ENCODE measurements at regions not wholly inside any gene's neighbourhood (a gene's known extent, or its start where the extent isn't known, plus 50 kb on each side); places are given as distances from the start of the nearest gene placed in this dataset.
A peak's percentile ranks its signal among the peaks of the same experiment; 100 is the strongest.
"Not testable (repeated sequence)": the region's sequence is repeated elsewhere in the genome, so short reads cannot be mapped to it uniquely, and the experiment has no call there.

DNA sequence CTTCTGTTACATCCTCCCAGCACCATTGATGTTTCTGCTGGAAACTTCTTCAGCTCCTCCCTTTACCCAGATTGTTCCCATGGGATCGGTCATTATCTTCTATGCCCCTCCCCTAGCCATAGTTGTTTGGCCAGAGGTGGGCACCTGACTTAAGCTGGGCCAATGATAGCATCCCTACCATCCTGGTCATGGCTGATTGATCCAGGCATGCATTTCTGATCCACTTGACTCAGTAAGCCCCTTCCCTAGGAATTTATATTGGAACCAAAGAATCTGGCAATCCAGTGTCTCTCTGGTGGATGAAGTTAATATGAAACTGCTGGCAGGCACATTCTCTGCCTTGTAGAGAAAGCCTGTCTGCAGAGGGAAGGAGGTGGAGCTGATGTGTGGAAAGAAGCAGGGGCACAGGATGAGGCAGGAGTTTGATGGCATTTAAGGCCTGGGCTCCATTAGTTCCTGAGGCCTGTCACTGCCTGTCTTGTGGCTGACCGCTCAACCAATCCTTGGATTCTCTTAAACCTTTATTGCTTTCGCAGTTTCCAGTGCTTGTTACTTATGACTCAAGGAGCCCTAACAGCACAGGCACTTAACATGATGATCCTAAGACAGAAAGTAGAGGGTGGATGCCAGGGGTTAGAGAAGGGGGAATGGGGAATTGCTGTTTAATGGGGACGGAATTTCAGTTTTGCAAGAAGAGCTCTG, 152.4 kb downstream of the ABCC12 start:
- peak; percentile 76 for DNase-seq

DNA sequence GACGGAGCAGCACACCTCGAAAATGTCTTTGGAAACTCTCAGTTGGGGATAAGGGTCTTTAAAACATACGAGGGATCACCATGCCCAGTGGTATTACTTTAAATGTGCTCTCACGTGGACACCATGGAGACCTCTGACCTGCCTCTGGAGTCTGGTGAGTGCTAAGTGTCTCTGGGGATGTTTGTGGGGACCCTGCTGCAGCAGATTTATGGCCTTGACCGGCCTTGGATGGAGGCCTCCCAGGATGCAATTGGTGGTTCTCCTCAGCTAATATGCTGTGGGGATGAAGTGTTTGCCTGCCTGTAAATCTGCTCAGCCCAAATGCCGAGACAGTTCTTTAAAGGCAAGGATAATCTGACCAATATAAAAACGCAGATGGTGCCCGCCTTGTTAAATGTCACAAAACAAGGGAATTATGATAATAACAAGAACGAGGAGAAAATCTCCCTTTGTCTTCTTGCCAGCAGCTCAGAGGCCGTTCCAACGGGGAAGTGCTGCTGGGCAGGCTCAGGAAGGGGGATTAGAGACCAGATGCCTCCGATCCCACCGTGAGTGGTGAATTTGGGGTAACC, 154.4 kb downstream of the ABCC12 start:
- no peak for DNase-seq

DNA sequence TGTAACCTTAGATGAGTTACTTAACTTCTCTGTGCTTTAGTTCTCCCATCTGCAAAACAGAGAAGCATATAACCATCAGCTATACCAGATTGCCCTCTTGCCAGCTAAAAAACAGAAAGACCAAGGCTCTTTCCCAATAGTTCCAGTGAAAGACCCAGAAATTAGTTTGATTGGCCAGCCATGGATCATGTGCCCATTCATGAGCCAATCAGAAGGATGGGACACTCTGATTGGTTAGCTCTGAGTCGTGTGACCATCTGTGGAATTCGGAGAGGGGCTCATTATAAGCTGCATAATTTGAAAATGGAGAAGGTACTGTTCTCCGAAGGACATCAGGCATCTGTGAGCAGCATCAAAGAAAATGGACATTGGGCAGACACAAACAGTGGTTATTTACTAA, 155.2 kb downstream of the ABCC12 start:
- no peak for DNase-seq

DNA sequence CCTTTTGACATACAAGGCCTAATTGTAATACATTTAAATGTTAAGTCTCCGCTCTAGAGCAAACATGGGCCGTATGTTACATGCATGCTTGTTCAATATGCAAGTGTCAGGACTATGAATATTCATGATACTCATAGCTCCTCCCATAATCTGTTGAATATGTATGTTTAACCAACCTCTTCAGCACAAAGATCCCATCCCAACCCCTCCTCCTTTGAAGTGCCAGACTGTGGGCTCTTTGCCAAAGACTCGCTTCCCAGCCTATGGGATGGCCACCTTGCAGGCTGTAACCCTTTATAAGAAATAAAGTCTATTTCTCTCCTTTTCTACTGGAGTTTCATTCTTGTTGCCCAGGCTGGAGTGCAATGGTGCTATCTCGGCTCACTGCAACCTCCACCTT, 156.2 kb downstream of the ABCC12 start:
- no peak for DNase-seq

DNA sequence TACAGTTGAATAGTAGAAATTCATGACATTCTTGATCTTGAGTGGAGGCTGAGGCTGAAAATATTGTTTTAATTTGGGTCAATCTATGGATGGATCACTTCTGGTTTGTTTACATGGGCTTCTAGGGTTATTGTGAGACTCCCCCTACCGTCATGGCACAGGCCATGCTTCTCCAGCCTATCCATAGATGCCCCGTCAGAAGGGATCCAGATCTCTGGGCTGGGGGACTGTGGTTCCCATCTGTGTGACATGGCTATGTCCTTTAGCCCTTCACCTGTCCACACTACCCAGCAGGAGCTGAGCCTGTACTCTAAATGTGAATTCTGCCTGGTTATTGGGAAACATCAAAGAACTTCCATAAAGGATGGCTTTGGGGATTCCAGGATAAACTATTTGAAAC, 160.4 kb downstream of the ABCC12 start:
- no peak for DNase-seq

DNA sequence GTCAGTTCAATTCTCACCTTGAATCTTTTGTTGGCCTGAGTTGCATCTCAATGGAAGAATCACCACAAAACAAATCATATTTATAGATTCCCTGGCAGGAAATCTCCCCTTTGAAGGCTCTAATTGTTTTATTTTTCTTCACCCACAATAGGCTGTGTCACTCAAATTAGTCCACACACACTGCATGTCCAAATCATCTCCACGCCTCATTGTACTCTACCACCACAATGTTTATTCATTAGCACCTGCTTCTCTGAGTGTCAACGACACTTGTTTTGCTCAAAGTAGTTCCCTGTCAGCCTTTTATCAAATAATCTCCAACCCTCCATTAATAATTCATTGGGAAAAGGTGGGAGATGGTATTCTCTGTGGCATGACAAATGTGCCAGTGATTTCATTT, 164.3 kb downstream of the ABCC12 start:
- DNase-seq, result no peak

DNA sequence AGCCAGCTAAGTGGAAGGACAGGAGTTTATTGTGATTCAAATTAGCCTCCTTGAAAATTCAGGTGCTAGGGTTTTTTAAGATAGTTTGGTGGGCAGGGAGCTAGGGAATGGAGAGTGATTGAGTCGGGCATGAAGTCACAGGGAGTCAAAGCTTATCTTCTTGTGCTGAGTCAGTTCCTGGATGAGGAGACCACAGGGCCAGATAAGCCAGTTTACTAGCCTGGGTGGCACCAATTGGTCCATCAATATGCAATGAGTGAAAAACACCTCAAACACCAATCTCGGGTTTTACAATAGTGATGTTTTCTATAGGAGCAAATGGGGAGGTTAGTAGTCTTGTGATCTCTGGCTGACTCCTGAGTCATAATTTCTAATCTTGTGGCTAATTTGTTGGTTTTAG, 165.1 kb downstream of the ABCC12 start:
- DNase-seq, result no peak

DNA sequence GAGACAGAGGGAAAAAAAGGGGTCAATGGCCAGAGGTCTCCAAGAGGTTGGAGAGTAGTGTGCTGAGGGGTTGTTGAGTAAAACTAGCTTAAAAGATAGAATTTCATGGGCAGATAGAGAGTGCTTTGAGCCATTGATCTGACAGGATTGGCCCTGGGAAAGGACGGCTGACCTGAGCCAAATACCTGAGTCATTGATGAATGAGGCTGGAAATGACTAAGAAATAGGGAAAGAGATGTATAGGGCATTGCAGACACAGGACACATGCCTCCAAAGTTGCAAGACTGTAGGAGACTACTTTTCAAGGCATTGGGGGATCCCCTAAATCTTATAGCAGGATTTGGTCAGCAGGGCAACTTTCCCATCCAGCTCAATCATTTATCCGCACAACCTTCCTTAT, 168.7 kb downstream of the ABCC12 start:
- no peak for DNase-seq

DNA sequence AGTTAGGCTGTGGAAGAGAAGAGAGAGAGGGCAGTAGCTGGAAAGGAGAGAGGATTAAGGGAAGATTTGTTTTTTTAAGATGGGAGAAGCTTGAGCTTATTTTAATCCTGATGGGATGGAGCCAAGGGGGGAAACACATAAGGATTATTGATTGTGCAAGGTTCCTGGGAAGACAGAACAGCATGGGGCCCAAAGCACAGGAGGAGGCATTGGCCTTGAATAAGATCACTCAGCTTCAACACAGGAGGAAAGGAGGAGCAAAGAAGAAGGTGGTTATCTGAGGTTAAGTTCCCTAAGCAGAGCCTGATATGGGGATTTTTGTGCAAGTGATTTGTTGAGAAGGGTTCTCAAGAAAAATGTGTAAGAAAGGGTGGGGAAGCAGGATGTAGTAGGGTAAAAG, 169.8 kb downstream of the ABCC12 start:
- no peak for DNase-seq

DNA sequence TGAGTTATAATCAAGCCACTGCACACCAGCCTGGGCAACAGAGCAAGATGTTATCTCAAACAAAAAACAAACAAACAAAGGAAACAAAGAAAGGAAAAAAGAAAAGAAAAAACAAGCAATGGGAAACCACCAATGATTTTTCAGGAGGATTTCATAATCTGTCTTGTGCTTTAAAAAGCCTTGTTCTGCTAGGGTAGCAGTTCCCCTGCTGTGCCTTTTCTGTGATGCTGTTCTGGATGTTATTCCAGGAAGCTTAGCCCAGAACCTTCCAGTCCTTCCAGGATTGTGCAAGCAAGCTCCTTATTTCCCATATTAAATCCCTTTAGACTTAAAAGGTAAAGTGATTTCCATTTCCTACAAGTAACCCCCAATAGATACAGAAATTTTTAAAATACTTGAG, 171.1 kb downstream of the ABCC12 start:
- DNase-seq, result peak; percentile 4

DNA sequence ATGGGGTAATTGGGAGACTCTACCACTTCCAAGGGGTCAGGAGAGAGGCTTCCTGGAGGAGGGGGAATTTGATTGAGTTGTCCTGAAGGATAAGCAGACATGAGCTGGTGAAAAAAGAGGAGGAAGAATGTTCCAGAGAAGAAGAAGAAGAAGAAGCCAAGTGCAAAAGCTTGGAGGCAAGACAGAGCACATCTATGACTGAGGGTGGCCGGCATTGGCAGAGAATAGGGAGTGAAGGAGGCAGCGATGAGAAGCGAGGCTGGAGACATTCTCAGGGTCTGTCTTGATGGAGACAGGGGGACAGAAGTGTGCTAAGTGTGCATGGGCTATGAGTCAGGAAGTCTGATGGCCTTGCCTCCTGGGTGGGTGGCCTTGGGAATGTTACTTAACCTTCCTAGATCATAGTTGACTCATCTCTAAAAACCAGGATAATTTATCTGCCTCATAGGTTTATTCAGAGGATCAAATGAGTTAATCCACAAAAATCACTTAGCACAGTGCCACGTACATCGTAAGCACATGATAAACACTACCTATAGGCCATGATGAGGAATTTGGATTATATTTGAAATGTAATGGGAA, 171.7 kb downstream of the ABCC12 start:
- peak; percentile 36 for DNase-seq

DNA sequence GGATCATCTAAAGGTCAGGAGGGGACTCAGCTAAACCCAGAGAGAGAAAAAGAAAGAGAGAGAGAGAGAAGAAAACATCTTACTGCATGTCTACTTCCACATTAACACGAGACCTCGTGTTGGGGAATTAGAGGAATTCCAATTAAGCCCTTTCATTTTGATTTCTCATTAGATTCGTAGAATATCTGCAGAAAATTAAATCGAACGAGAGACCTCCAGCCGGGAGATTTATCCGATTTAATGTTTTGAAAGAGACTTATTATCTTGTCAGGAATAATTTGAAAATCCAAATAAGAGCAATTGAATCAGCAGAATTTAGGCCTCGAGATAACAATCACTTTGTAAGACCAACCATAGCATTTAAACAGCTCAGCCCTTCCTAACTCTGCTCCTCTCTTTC, 175.6 kb downstream of the ABCC12 start:
- DNase-seq, result no peak

DNA sequence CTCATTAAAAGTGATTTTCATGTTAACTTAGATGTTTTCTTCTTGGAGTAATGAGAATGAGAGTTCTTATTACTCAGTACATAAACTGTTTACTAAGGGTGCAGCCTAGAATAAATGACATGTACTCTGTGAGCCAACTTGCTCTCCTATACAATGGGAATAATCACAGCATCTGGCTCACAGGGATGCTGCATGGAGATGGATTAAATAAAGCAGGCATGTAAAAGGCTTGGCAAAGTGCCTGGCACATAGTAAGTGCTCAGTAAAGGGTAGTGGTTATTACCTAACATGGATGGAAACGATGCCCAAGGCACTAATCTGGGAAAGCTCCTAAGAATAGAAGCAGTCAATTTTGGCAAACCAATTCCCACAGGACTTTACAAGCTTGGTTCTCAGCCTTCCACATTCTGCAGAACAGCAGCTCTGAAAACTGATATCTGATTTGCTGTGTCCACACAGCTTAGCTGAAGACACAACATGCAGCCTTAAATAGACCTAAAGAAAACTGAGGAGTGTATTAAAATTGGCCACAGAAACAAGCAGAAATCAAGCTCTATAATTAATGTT, 176.1 kb downstream of the ABCC12 start:
- no peak for DNase-seq

DNA sequence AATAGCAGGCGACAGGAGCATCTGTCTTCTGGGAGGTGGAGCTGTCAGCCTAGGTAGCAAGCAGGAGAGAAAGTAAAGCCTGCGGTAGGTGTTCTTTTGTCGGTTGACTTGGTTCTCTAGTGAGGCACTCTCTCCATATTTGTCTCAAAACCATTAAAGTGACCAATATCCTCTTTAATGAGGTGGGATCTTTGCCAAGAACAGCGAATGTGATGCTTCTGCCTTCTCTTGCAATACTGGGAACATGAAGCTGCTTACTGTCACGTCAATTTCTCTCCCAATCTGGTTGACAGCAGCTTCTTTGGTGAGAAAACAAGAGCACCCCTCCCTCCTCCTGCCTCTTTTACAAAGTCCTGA, 176.7 kb downstream of the ABCC12 start:
- no peak for DNase-seq

DNA sequence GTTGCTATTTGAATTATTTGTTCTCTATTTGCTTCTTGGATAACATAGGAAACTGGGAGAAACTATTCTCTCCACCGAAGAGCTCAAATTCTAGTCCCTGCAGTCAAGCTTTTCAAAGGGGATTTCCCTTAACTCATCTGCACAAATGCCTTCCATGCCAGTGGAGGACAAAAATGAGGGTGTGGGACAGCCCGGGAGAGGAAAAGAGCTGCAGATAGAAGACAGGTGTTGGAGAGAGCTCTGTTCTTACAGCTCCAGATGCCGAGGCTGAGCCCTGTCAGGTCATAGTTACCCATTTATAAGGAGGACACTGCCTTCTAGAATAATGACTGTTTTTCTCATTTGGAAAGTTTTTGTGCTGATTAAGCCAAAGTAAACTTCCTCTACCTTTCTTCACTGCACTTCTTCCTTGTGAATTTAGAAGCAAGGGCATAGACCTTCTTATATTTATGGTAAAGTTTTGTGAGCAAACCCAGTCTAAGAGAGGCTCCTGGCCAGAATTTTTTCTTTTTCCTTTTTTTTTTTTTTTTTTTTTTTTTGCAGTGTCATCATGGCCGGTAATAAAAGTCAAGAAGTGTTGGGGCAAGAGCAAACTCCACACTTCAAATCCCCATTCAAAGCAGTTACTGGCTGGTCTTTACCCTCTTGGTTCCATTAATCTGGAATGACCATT, 177.2 kb downstream of the ABCC12 start:
- no peak for DNase-seq

DNA sequence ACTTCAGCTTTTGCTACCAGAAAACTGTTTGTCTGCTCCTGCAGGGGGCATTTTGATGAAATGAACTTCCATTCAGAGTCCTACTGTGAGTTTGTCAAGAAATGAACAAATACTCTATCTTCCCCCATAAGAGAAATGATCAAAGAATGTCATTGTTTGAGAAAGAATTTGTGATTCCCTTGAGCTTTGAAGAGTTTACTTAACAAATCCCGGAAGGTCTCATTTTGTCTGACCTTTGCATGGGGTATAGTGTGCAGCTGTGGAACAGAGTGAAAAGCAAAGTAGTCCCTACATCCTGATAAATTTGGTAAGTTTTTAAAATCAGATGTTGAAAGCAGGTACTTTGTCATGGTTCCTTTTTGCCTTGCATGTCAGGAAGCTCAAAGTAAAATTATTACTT, 178.0 kb downstream of the ABCC12 start:
- no peak for DNase-seq

DNA sequence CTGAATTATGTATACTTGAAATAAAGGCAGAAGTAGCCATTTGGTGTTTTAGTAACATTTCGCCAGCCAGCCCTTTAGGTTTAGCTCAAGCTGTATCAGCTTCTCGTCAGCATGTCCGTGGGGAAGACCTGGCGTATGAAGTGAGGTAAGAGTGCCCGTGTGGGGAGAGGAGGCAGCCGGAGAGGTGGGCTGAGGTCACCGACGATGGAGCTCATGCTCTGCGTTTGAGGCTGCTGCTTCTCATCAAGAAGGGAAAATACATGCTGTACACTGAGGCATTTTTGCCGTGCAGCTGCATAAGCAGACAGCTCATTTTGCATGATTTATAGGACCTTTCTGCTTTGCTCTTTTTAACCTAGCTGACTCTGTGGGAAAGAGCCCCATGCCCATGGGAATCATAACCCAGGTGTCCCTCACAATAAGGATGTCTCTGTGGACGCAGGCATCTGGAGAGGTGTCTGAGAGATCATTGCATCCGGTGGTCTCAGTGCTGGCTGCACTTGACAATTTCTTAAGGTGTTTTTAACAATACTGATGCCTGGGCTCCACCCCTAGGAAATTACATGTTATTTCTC, 179.1 kb downstream of the ABCC12 start:
- DNase-seq, result no peak

DNA sequence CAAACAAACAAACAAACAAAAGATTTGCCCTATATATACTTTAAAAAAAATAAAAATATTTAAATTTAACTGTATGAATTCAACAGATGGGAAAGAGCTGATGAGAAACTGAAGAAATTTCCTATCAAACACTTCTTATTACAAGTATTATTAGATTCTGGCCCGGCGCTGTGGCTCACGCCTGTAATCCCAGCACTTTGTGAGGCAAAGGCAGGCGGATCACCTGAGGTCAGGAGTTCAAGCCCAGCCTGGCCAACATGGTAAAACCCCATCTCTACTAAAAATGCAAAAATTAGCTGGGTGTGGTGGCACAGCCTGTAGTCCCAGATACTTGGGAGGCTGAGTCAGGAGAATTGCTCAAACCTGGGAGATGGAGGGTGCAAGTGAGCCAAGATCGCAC, 180.8 kb downstream of the ABCC12 start:
- DNase-seq, result not testable (repeated sequence)

DNA sequence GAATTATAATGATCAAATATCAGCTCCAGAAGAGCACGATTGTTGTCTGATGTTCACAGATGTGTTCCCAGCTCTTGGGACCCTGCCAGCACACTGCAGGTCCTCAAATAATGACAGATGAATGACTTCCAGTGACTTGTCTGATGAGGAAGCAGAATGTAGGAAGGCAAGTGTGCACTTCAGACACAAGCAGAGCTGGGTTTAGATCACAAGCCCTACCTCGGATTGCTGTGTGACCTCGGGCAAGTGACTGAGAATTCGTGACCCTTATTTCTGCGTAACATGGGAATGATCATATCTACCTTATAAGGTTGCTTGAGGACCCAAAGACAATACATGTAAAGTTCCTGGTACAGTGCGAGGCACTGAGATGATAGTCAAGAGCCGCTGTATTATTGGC, 182.2 kb downstream of the ABCC12 start:
- DNase-seq, result no peak

DNA sequence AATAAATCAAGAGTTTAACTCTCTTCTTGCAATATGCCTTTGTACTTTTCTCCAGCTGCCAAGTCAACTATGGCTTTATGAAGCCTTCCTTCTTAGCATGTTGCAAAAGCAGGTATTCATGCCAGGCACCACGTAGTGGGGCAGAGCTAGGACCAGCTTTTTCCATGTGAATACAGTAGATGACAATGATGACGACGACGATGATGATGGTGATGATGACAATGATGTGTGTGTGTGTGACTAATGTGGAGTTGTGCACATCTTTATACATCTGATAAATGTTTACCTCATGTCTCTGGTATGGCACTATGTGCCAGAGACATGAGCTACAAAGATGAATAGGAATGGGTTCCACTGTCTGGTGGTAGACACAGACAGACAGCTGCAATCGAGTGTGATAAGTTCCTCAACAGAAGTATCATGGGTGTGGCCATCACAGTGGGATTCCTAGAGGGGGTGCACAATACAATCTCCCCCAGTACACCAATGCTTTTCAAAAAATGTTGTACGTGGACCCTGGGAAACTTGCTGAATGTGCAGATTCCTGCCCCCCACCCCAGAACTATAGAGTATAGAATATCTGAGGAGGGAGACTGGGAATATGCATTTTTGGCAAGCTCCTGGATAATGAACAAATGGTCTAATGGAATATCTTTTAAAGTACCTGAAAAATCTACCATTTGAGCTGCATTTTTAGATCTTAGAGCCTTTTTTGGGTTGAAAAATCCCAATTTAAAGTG, 183.4 kb downstream of the ABCC12 start:
- DNase-seq, result no peak

DNA sequence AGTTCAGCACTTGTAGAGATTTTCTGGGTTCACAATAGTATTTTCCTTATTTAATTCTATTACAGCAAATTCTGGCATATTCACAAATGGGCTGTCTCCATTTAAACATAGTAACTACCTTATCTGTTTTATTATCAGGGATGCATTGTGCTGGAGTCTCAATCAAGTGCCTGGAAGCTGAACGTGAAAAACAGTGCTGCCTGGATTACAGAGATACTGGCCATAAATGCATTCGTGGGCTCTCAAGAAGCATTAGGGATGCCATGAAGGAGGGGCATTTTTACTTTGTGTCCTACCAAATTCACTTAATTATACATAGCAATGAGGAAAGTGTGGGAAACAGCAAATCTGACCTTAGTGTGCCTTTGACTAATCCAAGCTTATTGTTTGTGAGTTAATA, 184.6 kb downstream of the ABCC12 start:
- no peak for DNase-seq

DNA sequence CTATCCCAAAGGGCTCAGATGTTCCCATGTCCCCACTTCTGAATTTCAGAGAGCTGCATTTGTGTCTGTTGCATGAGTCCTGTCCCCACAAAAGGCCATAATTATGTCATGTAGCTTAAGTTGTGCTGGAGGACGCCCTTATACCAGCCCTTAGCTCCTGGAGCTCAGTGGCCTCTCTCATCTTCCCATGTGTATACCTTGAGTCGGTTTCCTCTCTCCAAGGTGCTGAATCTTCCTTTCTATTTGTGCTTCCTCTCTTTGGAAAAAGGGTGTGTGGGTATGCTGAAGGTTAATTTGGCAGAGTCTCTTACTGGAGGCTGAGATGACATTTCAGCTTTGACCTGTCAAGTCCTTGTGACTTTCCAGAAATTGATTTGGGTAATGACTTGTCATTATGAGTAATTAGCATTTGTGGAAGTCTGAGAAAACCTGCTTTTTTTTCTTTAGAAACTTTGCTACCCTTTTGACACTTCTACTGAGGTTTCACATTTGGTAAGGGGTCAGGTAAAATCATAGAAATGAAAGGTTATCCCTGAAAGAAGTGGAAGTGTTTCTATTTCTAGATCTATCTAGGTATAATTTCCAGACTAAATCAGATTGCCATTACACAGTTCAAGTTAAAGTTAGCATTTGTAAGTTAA, 185.4 kb downstream of the ABCC12 start:
- DNase-seq, result peak; percentile 53
